Muscle of leg (tissue), 3 donors: ENCODE measurements at regions not wholly inside any gene's neighbourhood (a gene's known extent, or its start where the extent isn't known, plus 50 kb on each side); places are given as distances from the start of the nearest gene placed in this dataset.
A peak's percentile ranks its signal among the peaks of the same experiment; 100 is the strongest.

Experiments
- DNase-seq: peaks from one replicate; pipeline ENCODE4 v3.0.0; 2013
- H3K27ac ChIP-seq: one replicate; pipeline ENCODE4 v1.5.1; 2013; ENCODE audit warnings: mild to moderate bottlenecking, low read length, control low read depth
- H3K27me3 ChIP-seq: one replicate; pipeline ENCODE4 v1.6.1; 2013; ENCODE audit warnings: low read length; ENCODE audit not compliant: control insufficient read depth, insufficient read depth
- H3K36me3 ChIP-seq: one replicate; pipeline ENCODE4 v1.6.1; 2013; ENCODE audit warnings: low read length; ENCODE audit not compliant: control insufficient read depth, insufficient read depth
- H3K4me1 ChIP-seq: one replicate; pipeline ENCODE4 v1.6.1; 2013; ENCODE audit warnings: low read length; ENCODE audit not compliant: control insufficient read depth, insufficient read depth
- H3K4me3 ChIP-seq: one replicate; pipeline ENCODE4 v1.5.1; 2013; ENCODE audit warnings: low read length, control low read depth
- H3K9me3 ChIP-seq: replicated peaks from 2 replicates; pipeline ENCODE4 v1.6.1; 2013; ENCODE audit warnings: low read depth, low read length; ENCODE audit not compliant: control insufficient read depth
- WGBS: methylation state at CpG from one replicate; pipeline ENCODE4 v1.1.5; 2013; ENCODE audit warnings: missing lambda C conversion rate; ENCODE audit not compliant: insufficient coverage; 5-methylcytosine and 5-hydroxymethylcytosine counted together

GRCh38 chr5:3025392-3025791, 273.9 kb upstream of the IRX2 start:
- H3K27me3 ChIP-seq: peaks cover 4% of the 10 kb centered on the region
- peak; percentile 26 for DNase-seq
- H3K36me3 ChIP-seq: no peaks in the 10 kb centered on the region
- no peak overlapping the region for H3K4me3 ChIP-seq
- no peaks in the 10 kb centered on the region for H3K9me3 ChIP-seq
- no peak overlapping the region for H3K27ac ChIP-seq
- WGBS: 35% methylated on average over 6 of the region's 11 CpGs
- H3K4me1 ChIP-seq: no peaks in the 10 kb centered on the region

- Histone ChIP-seq H3K9me3 (no peaks in the 10 kb centered on the region), H3K27ac (no peak overlapping the region), H3K36me3 (no peaks in the 10 kb centered on the region), H3K27me3 (peaks cover 4% of the 10 kb centered on the region), H3K4me3 (no peak overlapping the region), H3K4me1 (no peaks in the 10 kb centered on the region)
- WGBS: 94% methylated on average over 3 of the region's 6 CpGs
- no peak for DNase-seq
Observed at GRCh38 chr5:3024976-3025375, 273.5 kb upstream of the IRX2 start.

- Histone ChIP-seq H3K4me1 (no peaks in the 10 kb centered on the region), H3K27me3 (peaks cover 4% of the 10 kb centered on the region), H3K4me3 (no peak overlapping the region), H3K9me3 (no peaks in the 10 kb centered on the region), H3K27ac (no peak overlapping the region), H3K36me3 (no peaks in the 10 kb centered on the region)
- 17% methylated on average over 1 of the region's 9 CpGs for WGBS
- DNase-seq: no peak
Observed at GRCh38 chr5:3024554-3024953, 273.1 kb upstream of the IRX2 start.

- H3K27me3 ChIP-seq: peaks cover 4% of the 10 kb centered on the region
- 35% methylated on average over 9 of the region's 9 CpGs for WGBS
- H3K27ac ChIP-seq: no peak overlapping the region
- H3K4me3 ChIP-seq: no peak overlapping the region
- H3K4me1 ChIP-seq: no peaks in the 10 kb centered on the region
- no peak for DNase-seq
- H3K9me3 ChIP-seq: no peaks in the 10 kb centered on the region
- H3K36me3 ChIP-seq: no peaks in the 10 kb centered on the region
Observed at GRCh38 chr5:3024126-3024525, 272.6 kb upstream of the IRX2 start.

GRCh38 chr5:3023656-3024055, 272.2 kb upstream of the IRX2 start:
- WGBS: 44% methylated on average over 4 of the region's 12 CpGs
- Histone ChIP-seq H3K27ac (no peak overlapping the region), H3K27me3 (peaks cover 4% of the 10 kb centered on the region), H3K9me3 (no peaks in the 10 kb centered on the region), H3K4me1 (no peaks in the 10 kb centered on the region), H3K36me3 (no peaks in the 10 kb centered on the region), H3K4me3 (no peak overlapping the region)
- no peak for DNase-seq

GRCh38 chr5:3022665-3023064, 271.2 kb upstream of the IRX2 start:
- WGBS: 90% methylated on average over 1 of the region's 5 CpGs
- H3K36me3 ChIP-seq: no peaks in the 10 kb centered on the region
- no peak overlapping the region for H3K27ac ChIP-seq
- H3K27me3 ChIP-seq: peaks cover 4% of the 10 kb centered on the region
- no peak overlapping the region for H3K4me3 ChIP-seq
- no peaks in the 10 kb centered on the region for H3K9me3 ChIP-seq
- DNase-seq: no peak
- H3K4me1 ChIP-seq: no peaks in the 10 kb centered on the region

- DNase-seq: no peak
- Histone ChIP-seq H3K36me3 (no peaks in the 10 kb centered on the region), H3K4me3 (no peak overlapping the region), H3K27me3 (peaks cover 3% of the 10 kb centered on the region), H3K9me3 (no peaks in the 10 kb centered on the region), H3K27ac (no peak overlapping the region), H3K4me1 (no peaks in the 10 kb centered on the region)
- WGBS: 79% methylated on average over 3 of the region's 6 CpGs
Observed at GRCh38 chr5:3020426-3020825, 268.9 kb upstream of the IRX2 start.

- peaks cover 2% of the 10 kb centered on the region for H3K27me3 ChIP-seq
- H3K9me3 ChIP-seq: no peaks in the 10 kb centered on the region
- no CpG with 5 or more reads among the region's 3 CpGs for WGBS
- H3K4me3 ChIP-seq: no peak overlapping the region
- H3K36me3 ChIP-seq: no peaks in the 10 kb centered on the region
- H3K27ac ChIP-seq: no peak overlapping the region
- no peak for DNase-seq
- H3K4me1 ChIP-seq: no peaks in the 10 kb centered on the region
Observed at GRCh38 chr5:3019045-3019444, 267.6 kb upstream of the IRX2 start.

- Histone ChIP-seq H3K4me1 (no peaks in the 10 kb centered on the region), H3K27ac (no peak overlapping the region), H3K27me3 (no peaks in the 10 kb centered on the region), H3K9me3 (no peaks in the 10 kb centered on the region), H3K36me3 (no peaks in the 10 kb centered on the region), H3K4me3 (no peak overlapping the region)
- 81% methylated on average over 2 of the region's 3 CpGs for WGBS
- no peak for DNase-seq
Observed at GRCh38 chr5:3011764-3012017, 260.2 kb upstream of the IRX2 start.

GRCh38 chr5:3010953-3011763, 259.7 kb upstream of the IRX2 start:
- 84% methylated on average over 7 of the region's 9 CpGs for WGBS
- H3K27ac ChIP-seq: no peak overlapping the region

More at GRCh38 chr5:3010953-3011763, 259.7 kb upstream of the IRX2 start:
- no peak for DNase-seq
- no peak overlapping the region for H3K4me3 ChIP-seq
- no peaks in the 10 kb centered on the region for H3K27me3 ChIP-seq
- H3K36me3 ChIP-seq: no peaks in the 10 kb centered on the region
- H3K4me1 ChIP-seq: no peaks in the 10 kb centered on the region
- no peaks in the 10 kb centered on the region for H3K9me3 ChIP-seq
